ENCODE measurements at regions not wholly inside any gene's neighbourhood (a gene's known extent, or its start where the extent isn't known, plus 50 kb on each side); places are given as distances from the start of the nearest gene placed in this dataset.

GRCh38 chr6:94953867-94954631 is 623.3 kb upstream of the MANEA start:
- Histone ChIP-seq H3K36me3 (ENCODE audit: control insufficient read depth in 2 of 2, insufficient read depth in 1 of 2, low read length in 2 of 2) (no peaks in the 10 kb centered on the region), H3K4me1 (ENCODE audit: control insufficient read depth, insufficient read depth, low read length) (no peaks in the 10 kb centered on the region), H3K4me3 (ENCODE audit: low read depth, low read length) (no peak overlapping the region), H3K9me3 (ENCODE audit: control insufficient read depth, insufficient read depth, low read depth, low read length) (no peaks in the 10 kb centered on the region), H3K27ac (ENCODE audit: extremely low read depth, low read depth, low read length) (no peak overlapping the region)
- TF ChIP-seq CTCF (tag by site-specific recombination; IDR thresholded peaks at IDR 0.05), result no peak
- TF ChIP-seq ZNF600 (tag by site-specific recombination; IDR thresholded peaks at IDR 0.05), result no peak
- no peak for TF ChIP-seq HIC1 (tag by site-specific recombination; IDR thresholded peaks at IDR 0.05)
- TF ChIP-seq ZNF792 (tag by site-specific recombination; IDR thresholded peaks at IDR 0.05), result no peak
- TF ChIP-seq RBAK (tag by site-specific recombination; IDR thresholded peaks at IDR 0.05), result no peak
- no peak for TF ChIP-seq GLIS2 (tag by site-specific recombination; IDR thresholded peaks at IDR 0.05)
- no peak for TF ChIP-seq ZNF530 (tag by site-specific recombination; IDR thresholded peaks at IDR 0.05; ENCODE audit: low read depth)
- no peak for TF ChIP-seq IKZF3 (tag by site-specific recombination; IDR thresholded peaks at IDR 0.05)
- TF ChIP-seq ZNF654 (tag by site-specific recombination; IDR thresholded peaks at IDR 0.05; ENCODE audit: low read depth), result no peak
- no peak for TF ChIP-seq ZNF202 (tag by site-specific recombination; IDR thresholded peaks at IDR 0.05; ENCODE audit: borderline replicate concordance)
- no peak for TF ChIP-seq ZNF280C (tag by site-specific recombination; IDR thresholded peaks at IDR 0.05)
- TF ChIP-seq ZNF366 (tag by site-specific recombination; conservative IDR thresholded peaks at IDR 0.05), result no peak
- no peak for TF ChIP-seq ZNF155 (tag by site-specific recombination; IDR thresholded peaks at IDR 0.05)
- TF ChIP-seq PRDM4 (tag by site-specific recombination; IDR thresholded peaks at IDR 0.05), result no peak
- TF ChIP-seq ZNF449 (tag by site-specific recombination; IDR thresholded peaks at IDR 0.05), result no peak
- TF ChIP-seq ZNF211 (tag by site-specific recombination; IDR thresholded peaks at IDR 0.05; ENCODE audit: low read depth), result no peak
- TF ChIP-seq ZNF785 (tag by site-specific recombination; IDR thresholded peaks at IDR 0.05), result no peak
- ChIA-PET POLR2A (no interaction called here), CTCF (no interaction called here)
